ENCODE measurements at regions not wholly inside any gene's neighbourhood (a gene's known extent, or its start where the extent isn't known, plus 50 kb on each side); places are given as distances from the start of the nearest gene placed in this dataset.

- TF ChIP-seq, protein P1, sequence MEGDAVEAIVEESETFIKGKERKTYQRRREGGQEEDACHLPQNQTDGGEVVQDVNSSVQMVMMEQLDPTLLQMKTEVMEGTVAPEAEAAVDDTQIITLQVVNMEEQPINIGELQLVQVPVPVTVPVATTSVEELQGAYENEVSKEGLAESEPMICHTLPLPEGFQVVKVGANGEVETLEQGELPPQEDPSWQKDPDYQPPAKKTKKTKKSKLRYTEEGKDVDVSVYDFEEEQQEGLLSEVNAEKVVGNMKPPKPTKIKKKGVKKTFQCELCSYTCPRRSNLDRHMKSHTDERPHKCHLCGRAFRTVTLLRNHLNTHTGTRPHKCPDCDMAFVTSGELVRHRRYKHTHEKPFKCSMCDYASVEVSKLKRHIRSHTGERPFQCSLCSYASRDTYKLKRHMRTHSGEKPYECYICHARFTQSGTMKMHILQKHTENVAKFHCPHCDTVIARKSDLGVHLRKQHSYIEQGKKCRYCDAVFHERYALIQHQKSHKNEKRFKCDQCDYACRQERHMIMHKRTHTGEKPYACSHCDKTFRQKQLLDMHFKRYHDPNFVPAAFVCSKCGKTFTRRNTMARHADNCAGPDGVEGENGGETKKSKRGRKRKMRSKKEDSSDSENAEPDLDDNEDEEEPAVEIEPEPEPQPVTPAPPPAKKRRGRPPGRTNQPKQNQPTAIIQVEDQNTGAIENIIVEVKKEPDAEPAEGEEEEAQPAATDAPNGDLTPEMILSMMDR (IDR thresholded peaks at IDR 0.05) = no peak
- no peak for TF ChIP-seq ZFX (IDR thresholded peaks at IDR 0.05; ENCODE audit: borderline replicate concordance)
Observed at GRCh38 chr10:83119346-83119745, 1020.0 kb upstream of the GHITM start.
